ENCODE measurements at regions not wholly inside any gene's neighbourhood (a gene's known extent, or its start where the extent isn't known, plus 50 kb on each side); places are given as distances from the start of the nearest gene placed in this dataset.
A peak's percentile ranks its signal among the peaks of the same experiment; 100 is the strongest.
"Not testable (repeated sequence)": the region's sequence is repeated elsewhere in the genome, so short reads cannot be mapped to it uniquely, and the experiment has no call there.

DNA sequence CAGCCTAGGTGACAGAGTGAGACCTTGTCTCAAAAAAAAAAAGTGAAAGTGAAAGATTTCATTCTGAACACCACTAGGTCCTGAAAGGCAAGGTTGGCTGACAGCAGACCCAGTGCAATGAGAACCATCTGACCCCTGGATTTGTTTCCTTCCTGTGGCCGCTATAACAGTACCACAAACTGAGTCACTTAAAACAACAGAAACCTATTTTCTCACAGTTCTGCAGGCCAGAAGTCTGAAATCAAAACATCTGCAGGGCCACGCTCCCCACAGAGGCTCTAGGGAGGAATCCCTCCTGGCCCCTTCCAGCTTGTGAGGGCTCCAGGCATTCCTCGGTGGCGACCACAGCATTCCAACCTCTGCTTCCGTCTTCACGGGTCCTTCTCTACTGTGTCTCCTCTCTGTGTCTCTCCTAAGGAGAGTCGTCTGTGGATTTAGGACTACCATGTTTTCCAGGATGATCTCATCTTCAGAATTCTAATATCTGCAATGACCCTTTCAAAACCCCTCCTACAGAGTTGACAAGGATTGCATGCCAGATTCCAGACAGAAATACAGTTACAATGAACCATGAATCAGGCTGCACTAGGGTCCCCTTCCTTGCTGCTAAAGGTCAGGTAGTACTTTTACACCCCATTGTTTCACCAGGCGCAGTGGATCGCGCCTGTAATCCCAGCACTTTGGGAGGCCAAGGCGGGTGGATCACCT lies 78.0 kb upstream of the ADGRL1 start:
- peak; percentile 40 to 94 for ATAC-seq
- intact Hi-C loops (cut with DNase I), result loop anchor here in 1 of 4 donors (10.0 kb wide), 1 partner anchor 129 kb away; no protein-coding TSS in a partner anchor
- 52% methylated on average over 11 of the region's 11 CpGs for WGBS
- H3K9me3 ChIP-seq (ENCODE audit: control insufficient read depth, low read length); DNase-seq; H3K4me1 ChIP-seq (ENCODE audit: control insufficient read depth, insufficient read depth, low read length); H3K27ac ChIP-seq (ENCODE audit: low read length); H3K27me3 ChIP-seq (ENCODE audit: control insufficient read depth, insufficient read depth); H3K4me3 ChIP-seq (ENCODE audit: low read length): not testable (repeated sequence)

DNA sequence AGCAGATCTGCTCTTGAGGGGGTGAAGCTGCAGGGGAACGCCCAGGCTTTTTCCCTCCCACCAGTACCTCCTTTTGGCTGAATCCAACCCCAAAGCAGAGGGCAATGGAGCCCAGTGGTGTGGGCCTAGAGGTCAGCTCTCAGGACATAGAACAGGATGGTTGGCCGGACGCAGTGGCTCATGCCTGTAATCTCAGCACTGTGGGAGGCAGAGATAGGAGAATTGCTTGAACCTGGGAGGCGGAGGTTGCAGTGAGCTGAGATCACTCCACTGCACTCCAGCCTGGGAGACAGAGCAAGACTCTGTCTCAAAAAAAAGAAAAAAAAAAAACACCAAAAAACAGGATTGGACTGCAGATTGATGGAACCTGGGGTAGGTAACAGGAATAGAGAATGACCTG lies 73.3 kb upstream of the ADGRL1 start:
- H3K4me3 ChIP-seq (ENCODE audit: low read length); H3K9me3 ChIP-seq (ENCODE audit: control insufficient read depth, low read length); H3K4me1 ChIP-seq (ENCODE audit: control insufficient read depth, insufficient read depth, low read length); intact Hi-C loops (cut with DNase I); DNase-seq; ATAC-seq; H3K27ac ChIP-seq (ENCODE audit: low read length); H3K27me3 ChIP-seq (ENCODE audit: control insufficient read depth, insufficient read depth): not testable (repeated sequence)
- WGBS, result 73% methylated on average over 4 of the region's 4 CpGs

DNA sequence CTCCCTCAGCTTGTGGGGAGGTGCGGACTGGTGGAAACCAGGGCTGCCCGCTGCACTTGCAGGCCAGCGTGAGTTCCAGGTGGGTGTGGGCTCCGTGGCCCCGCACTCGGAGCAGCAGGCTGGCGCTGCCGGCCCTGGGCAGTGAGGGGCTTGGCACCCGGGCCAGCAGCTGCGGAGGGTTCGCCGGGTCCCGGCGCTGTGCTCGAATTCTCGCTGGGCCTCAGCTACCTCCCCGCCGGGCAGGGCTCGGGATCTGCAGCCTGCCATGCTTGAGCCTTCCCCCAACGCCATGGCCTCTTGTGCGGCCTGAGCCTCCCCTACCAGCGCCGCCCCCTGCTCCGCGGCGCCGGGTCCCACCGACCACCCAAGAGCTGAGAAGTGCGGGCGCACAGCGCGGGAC lies 71.6 kb upstream of the ADGRL1 start:
- Histone ChIP-seq H3K27ac (ENCODE audit: low read length) (no peak overlapping the region), H3K27me3 (ENCODE audit: control insufficient read depth, insufficient read depth) (no peaks in the 10 kb centered on the region), H3K9me3 (ENCODE audit: control insufficient read depth, low read length) (no peaks in the 10 kb centered on the region), H3K4me3 (ENCODE audit: low read length) (no peak overlapping the region), H3K4me1 (ENCODE audit: control insufficient read depth, insufficient read depth, low read length) (no peaks in the 10 kb centered on the region)
- DNase-seq (no peak), ATAC-seq (no peak)
- intact Hi-C loops (cut with DNase I), result no loop called here
- WGBS, result 96% methylated on average over 32 of the region's 32 CpGs

DNA sequence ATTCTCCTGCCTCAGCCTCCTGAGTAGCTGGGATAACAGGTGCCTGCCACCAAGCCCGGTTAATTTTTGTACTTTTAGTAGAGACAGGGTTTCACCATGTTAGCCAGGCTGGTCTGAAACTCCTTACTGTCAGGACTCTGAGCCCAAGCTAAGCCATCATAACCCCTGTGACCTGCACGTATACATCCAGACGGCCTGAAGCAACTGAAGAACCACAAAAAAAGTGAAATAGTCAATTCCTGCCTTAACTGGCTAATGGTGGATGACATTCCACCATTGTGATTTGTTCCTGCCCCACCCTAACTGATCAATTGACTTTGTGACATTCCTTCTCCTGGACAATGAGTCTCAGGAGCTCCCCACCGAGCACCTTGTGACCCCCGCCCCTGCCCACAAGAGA lies 69.9 kb upstream of the ADGRL1 start:
- H3K27me3 ChIP-seq (ENCODE audit: control insufficient read depth, insufficient read depth); H3K4me1 ChIP-seq (ENCODE audit: control insufficient read depth, insufficient read depth, low read length); H3K4me3 ChIP-seq (ENCODE audit: low read length); DNase-seq; H3K27ac ChIP-seq (ENCODE audit: low read length); ATAC-seq; intact Hi-C loops (cut with DNase I); H3K9me3 ChIP-seq (ENCODE audit: control insufficient read depth, low read length): not testable (repeated sequence)
- 83% methylated on average over 5 of the region's 5 CpGs for WGBS

DNA sequence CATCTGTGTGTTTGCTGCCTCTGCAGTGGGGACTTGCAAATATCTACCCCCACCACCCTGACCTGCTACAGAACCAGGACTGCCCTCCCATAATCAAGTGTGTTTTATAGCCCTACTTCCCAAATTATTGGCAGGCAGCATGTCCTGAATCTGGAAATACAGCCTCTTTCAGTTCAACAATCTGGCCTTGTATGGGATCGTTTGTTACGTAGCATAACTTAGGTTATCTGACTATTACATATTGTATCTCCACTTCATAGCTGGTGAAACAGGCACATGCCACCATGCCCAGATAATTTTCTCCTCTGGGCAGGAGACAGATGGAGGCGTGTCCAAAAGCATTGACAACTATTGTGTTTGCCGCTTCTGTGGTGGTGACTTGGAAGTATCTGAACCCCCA lies 66.7 kb upstream of the ADGRL1 start:
- DNase-seq (no peak), ATAC-seq (no peak)
- intact Hi-C loops (cut with DNase I), result no loop called here
- no peak overlapping the region for H3K27ac ChIP-seq (ENCODE audit: low read length)
- 99% methylated on average over 4 of the region's 4 CpGs for whole genome bisulfite sequencing
- H3K4me1 ChIP-seq (ENCODE audit: control insufficient read depth, insufficient read depth, low read length), result no peaks in the 10 kb centered on the region
- H3K9me3 ChIP-seq (ENCODE audit: control insufficient read depth, low read length), result no peaks in the 10 kb centered on the region
- H3K4me3 ChIP-seq (ENCODE audit: low read length), result no peak overlapping the region
- no peaks in the 10 kb centered on the region for H3K27me3 ChIP-seq (ENCODE audit: control insufficient read depth, insufficient read depth)

DNA sequence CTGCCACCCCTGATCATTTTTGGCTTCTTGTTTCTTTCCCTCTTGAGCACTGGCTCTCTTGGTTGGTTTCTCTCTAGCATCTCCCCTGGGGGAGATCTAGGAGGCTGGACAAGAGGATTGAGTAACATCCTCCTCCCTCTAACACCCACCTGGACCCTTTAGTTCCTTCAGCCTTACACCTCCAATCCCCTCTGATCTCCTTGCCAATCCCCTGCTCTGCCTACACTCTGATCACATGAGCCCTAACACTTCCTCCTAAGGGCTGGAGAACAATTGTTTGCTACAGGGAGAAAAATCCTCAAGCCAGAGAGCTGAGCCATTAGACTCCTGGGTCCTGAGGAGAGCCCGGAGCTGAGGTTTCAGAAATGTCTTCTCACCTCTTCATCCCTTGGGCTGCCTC lies 65.9 kb upstream of the ADGRL1 start:
- DNase-seq, result no peak
- Histone ChIP-seq H3K27me3 (ENCODE audit: control insufficient read depth, insufficient read depth) (no peaks in the 10 kb centered on the region), H3K4me3 (ENCODE audit: low read length) (no peak overlapping the region), H3K4me1 (ENCODE audit: control insufficient read depth, insufficient read depth, low read length) (no peaks in the 10 kb centered on the region), H3K27ac (ENCODE audit: low read length) (no peak overlapping the region), H3K9me3 (ENCODE audit: control insufficient read depth, low read length) (no peaks in the 10 kb centered on the region)
- no peak for ATAC-seq
- intact Hi-C loops (cut with DNase I), result no loop called here
- WGBS, result 44% methylated on average over 1 of the region's 1 CpG

DNA sequence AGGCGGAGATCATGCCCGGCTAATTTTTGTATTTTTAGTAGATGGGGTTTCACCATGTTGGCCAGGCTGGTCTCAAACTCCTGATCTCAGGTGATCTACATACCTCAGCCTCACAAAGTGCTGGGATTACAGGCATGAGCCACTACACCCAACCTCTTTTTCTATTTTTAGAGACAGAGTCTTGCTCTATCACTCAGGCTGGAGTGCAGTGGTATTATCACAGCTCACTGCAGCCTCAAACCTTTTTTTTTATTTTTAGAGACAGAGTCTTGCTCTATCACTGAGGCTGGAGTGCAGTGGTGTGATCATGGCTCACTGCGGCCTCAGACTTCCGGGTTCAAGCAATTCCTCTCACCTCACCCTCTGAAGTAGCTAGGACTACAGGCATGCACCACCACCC lies 64.6 kb upstream of the ADGRL1 start:
- intact Hi-C loops (cut with DNase I); H3K4me3 ChIP-seq (ENCODE audit: low read length); H3K4me1 ChIP-seq (ENCODE audit: control insufficient read depth, insufficient read depth, low read length); DNase-seq; H3K27me3 ChIP-seq (ENCODE audit: control insufficient read depth, insufficient read depth); H3K9me3 ChIP-seq (ENCODE audit: control insufficient read depth, low read length); H3K27ac ChIP-seq (ENCODE audit: low read length): not testable (repeated sequence)
- peak in 1 of 2 donors; percentile 22 for ATAC-seq
- 77% methylated on average over 4 of the region's 4 CpGs for WGBS

DNA sequence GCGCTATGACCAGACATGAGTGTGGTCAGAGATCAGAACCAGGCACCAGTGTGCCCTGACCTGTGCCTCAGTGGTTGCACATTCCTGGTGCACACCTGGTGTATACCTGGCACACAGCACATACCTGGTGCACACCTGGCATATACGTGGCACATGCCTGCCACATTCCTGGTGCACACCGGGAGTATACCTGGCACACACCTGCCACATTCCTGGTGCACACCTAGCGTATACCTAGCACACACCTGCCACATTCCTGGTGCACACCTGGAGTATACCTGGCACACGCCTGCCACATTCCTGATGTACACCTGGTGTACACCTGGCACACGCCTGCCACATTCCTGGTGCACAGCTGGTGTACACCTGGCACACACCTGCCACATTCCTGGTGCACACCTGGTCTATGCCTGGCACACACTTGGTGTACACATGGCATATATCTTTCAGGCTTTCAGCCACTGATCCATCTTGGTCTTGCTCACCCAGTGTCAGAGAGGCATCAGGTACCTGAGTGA lies 61.3 kb upstream of the ADGRL1 start:
- intact Hi-C loops (cut with DNase I), result no loop called here
- DNase-seq, result no peak
- Histone ChIP-seq H3K27me3 (ENCODE audit: control insufficient read depth, insufficient read depth) (no peaks in the 10 kb centered on the region), H3K9me3 (ENCODE audit: control insufficient read depth, low read length) (no peaks in the 10 kb centered on the region), H3K4me1 (ENCODE audit: control insufficient read depth, insufficient read depth, low read length) (no peaks in the 10 kb centered on the region), H3K4me3 (ENCODE audit: low read length) (no peak overlapping the region), H3K27ac (ENCODE audit: low read length) (no peak overlapping the region)
- 83% methylated on average over 6 of the region's 6 CpGs for WGBS
- ATAC-seq, result no peak

DNA sequence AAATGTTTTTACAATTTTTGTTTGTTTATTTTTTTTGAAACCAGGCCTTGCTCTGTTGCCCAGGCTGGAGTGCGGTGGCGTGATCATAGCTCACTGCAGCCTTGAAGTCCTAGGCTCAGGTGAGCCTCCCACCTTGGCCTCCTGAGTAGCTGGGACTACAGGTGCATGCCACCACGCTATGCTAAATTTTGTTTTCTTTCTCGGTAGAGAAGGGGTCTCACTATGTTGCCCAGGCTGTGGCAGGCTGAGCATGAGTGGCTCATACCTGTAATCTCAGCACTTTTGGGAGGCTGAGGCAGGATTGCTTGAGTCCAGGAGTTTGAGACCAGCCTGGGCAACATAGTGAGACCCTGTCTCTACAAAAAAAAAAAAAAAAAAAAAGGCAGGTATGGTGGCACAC lies 60.2 kb upstream of the ADGRL1 start:
- H3K4me1 ChIP-seq (ENCODE audit: control insufficient read depth, insufficient read depth, low read length); H3K27me3 ChIP-seq (ENCODE audit: control insufficient read depth, insufficient read depth); ATAC-seq; H3K9me3 ChIP-seq (ENCODE audit: control insufficient read depth, low read length); H3K27ac ChIP-seq (ENCODE audit: low read length); intact Hi-C loops (cut with DNase I); DNase-seq; H3K4me3 ChIP-seq (ENCODE audit: low read length): not testable (repeated sequence)
- WGBS, result 84% methylated on average over 4 of the region's 4 CpGs

DNA sequence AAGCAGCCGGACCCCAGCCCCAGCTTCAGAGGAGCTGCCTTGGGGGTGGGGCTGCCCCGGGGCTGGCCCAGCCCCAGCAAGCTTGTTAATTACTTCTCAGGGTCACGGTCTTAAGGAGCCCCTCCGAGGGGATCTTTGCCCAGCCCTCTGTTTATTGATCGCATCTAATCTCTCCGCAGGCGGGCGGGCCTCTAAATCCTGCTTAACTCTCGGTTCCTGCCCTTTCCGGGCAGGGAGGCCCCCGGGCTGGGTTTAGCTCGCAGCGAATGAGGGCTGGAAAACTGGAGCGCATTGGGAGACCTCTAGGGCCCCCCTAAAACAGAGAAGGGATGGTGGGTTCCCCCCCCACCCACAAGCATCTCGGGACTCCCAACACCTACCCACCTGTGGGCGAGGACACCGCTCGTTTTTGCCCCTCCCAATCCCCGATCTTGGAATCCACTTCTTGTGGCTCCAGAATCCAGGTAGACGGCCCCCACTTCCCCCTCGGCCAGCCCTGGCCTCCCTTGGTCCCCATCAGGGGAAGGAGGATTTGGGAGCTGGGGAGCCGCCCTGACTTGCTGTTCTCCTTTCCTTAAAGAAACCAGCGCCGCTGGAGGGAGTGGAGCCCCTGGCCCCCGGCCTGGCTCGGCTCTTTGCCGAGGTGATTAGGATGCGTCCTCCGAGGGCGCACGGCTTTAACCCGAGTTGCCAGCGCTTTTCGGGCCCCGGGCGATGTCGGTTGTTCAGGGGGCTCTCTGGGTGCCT lies 59.5 kb upstream of the ADGRL1 start:
- Histone ChIP-seq H3K27me3 (ENCODE audit: control insufficient read depth, insufficient read depth) (no peaks in the 10 kb centered on the region), H3K4me1 (ENCODE audit: control insufficient read depth, insufficient read depth, low read length) (no peaks in the 10 kb centered on the region), H3K9me3 (ENCODE audit: control insufficient read depth, low read length) (no peaks in the 10 kb centered on the region), H3K27ac (ENCODE audit: low read length) (no peak overlapping the region), H3K4me3 (ENCODE audit: low read length) (no peak overlapping the region)
- DNase-seq, result peak; percentile 19 to 67 (median 63)
- WGBS, result 13% methylated on average over 37 of the region's 37 CpGs
- intact Hi-C loops (cut with DNase I), result no loop called here
- peak in 1 of 2 donors; percentile 43 for ATAC-seq

DNA sequence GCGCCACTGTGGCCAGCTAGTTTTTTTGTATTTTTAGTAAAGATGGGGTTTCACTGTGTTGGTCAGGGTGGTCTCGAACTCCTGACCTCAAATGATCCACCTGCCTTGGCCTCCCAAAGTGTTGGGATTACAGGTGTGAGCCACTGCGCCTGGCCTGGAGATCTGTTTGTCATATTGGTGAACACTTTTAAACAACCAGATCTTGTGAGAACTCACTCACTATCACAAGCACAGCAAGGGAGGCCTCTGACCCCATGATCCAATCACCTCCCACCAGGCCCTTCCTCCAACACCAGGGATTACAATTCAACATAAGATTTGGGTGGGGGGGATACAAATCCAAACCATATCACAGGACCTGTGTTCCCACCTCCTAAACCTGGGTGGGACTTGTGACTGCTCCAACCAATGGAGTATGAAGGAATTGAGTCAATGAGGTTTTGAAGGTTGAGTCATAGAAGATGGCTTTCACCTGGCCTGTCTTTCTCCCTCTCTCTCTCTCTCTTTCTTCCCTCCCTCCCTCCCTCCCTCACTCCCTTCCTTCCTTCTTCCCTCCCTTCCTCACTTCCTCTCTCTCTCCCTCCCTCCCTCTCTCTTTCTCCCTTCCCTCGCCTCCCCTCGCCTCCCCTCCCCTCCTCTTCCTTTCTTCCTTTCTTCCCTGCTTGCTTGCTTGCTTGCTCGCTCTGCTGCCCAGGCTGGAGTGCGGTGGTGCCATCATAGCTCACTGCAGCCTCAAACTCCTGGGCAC lies 50.1 kb upstream of the ADGRL1 start:
- intact Hi-C loops (cut with DNase I); H3K9me3 ChIP-seq (ENCODE audit: control insufficient read depth, low read length); H3K4me3 ChIP-seq (ENCODE audit: low read length); H3K27ac ChIP-seq (ENCODE audit: low read length); DNase-seq; H3K4me1 ChIP-seq (ENCODE audit: control insufficient read depth, insufficient read depth, low read length); H3K27me3 ChIP-seq (ENCODE audit: control insufficient read depth, insufficient read depth); ATAC-seq: not testable (repeated sequence)
- WGBS, result 84% methylated on average over 7 of the region's 7 CpGs
